ENCODE measurements at regions not wholly inside any gene's neighbourhood (a gene's known extent, or its start where the extent isn't known, plus 50 kb on each side); places are given as distances from the start of the nearest gene placed in this dataset.

DNA sequence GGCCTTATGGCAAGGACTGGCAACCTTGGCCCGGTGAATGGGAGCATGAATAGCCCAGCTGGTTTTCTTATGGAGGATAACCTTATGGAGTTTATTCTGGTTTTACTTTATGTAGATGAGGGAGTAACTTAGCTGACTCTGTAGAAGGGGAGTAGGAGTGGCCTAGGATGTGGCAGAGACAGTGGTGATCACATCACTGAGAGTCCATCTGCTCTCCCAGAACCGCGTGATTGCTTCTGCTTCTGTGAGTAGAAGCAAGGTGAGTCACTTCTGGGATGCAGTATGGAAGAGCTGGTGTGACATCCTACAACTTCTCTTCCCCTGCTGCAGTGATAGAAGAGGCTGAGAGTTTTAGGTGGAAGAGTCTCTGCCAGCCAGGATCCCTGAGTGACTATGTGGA is 129.2 kb downstream of the RPS24 start:
- no peak for DNase-seq (ENCODE audit: low spot score)

DNA sequence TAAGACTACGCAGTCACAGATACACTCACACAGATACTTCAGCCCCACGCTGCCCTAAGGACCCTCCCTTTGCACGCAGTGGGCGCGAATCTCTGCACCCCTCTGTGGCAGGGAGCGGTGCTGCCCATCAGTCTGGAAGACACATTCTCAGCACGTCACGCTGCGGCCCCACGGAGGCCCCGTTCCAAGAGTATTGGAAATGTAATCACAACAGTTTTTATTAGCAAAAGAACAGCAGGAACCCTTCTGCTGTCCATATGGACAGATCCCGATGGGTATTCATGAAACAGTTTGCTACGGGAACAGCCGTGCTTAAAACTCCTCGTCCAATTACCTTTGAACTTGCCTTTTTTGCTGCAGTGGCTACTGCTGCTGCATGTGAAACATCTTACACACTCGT is 131.0 kb downstream of the RPS24 start:
- DNase-seq (ENCODE audit: low spot score), result no peak

DNA sequence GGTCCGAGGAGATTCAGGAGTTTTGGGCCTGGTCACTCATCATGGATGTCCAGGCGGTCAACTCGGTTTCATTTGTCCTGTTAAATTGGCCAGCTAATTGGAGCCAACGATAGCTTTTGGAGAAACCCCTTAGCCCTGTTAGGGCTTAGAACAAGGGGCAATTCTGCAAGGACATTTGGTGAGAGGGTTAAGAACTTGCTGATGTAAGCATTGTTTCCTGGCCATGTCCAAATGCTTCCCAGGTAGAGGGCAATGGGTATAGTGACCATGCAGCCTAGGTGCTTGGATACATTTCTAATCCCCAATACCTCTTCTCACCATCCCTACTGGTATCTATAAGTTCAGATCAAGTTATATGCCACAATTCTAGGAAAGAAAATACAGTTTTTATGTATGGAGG is 131.5 kb downstream of the RPS24 start:
- DNase-seq (ENCODE audit: low spot score), result no peak

DNA sequence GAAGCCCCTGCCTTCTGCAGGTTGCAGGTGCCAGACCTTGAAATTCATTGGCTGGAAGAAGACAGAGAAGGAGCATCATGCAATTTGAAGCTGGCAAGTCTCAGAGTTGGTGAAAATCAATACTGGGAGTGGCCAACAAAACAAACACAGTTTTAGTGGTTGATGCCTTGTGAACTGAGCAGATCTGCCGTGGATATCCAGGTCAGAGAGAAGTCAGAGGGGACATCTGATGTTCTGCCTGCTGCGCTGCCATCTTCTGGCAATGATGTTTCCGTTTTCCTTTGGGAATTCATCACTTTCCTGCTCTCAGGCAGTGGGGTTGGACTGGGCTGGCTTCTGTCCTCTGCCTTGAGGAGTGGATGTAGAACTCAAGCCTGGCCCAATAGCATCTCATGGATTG is 132.0 kb downstream of the RPS24 start:
- DNase-seq (ENCODE audit: low spot score), result no peak

DNA sequence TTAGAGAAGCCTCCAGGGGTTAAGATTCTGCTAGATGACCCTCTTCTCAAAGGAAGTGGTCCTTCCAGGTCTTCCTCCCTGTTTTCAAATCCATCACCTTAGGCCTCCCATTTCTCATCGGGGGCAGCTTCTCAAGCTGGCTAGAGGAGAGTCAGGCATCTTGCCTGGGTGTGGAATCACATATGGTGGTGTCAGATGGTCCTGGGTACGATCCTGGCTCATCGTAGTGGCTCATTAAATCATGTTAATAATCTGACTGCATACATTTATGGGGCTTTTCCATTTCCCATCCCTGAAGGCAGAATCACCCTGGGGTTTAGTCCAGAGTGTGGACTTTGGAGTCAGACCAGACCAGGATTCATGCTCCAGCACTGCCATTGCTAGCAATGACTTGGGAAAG is 132.6 kb downstream of the RPS24 start:
- no peak for DNase-seq (ENCODE audit: low spot score)

DNA sequence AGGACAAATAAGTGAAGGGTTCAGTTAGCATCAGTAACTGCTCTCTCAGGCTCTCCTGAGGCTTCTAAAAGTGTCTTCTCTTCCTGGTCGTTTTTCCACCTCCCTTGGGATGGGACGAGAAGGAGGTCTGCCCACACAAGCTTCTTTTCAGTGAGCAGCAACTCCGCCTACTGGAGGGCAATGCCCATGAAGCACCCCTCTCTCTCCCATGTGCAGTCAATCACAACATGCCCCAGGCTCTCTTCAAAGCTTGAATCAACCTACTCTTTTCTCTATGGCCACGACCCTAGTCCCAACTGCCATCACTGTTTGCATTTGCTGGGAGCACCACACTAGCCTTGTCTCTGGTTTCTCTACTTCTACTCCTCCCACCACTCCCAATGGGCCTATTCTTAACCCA is 135.6 kb downstream of the RPS24 start:
- DNase-seq (ENCODE audit: low spot score), result no peak

DNA sequence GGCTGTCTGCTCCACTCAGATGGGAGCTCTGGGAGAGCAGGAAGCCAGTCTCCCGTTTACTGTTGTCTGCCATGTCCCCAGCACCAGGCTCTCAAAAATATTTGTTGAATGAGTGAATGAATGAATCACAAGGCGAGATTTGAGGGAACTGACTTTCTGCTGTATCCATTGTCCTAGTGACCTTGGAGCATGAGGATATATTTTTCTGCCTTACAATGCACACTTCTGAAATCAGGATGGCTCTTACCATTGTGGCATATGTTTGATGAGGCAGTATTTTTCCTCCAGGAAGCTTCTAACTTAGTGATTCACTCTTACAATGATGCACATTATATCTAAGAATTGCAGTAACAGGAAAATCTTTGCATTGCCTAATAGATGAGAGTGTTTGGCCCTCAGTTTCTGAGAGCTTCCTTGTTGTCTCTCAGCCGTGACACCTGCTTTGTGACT is 136.4 kb downstream of the RPS24 start:
- DNase-seq (ENCODE audit: low spot score), result no peak

DNA sequence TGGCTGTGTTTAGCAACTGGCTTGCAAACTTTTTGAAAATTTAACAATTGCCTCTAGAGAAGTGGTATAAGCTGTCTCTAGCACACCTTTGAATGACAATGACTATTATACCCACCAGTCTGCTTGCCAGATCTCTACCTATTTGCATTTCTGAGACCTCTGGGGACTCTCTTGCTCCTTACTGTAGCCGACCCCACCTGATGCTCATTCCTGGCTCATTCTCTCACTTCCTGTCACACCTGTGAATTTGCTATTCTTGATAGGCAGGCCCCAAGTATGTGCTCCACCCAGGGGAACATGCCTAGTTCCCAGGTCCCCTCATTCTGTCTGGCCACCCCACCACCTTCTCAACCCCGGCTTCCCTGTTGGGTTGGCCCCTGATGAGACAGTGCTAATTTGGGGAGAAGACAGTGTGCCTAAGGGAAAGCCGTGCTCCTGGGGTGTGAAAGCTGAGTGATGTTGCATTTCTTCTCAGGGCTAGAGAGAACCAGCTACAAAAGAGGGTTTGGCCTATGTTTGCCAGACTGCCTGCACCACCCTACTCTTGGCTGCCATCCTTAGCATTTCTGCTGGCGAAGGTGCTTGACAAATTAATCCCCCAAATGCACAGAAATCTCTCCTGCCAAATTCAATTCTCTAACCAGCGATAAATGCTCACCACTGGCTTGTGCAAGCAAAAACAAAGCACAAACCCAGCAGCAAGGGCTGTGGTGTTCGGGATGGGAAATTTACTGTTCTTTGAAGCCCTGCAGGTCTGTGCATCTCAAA is 138.2 kb downstream of the RPS24 start:
- DNase-seq (ENCODE audit: low spot score), result no peak

DNA sequence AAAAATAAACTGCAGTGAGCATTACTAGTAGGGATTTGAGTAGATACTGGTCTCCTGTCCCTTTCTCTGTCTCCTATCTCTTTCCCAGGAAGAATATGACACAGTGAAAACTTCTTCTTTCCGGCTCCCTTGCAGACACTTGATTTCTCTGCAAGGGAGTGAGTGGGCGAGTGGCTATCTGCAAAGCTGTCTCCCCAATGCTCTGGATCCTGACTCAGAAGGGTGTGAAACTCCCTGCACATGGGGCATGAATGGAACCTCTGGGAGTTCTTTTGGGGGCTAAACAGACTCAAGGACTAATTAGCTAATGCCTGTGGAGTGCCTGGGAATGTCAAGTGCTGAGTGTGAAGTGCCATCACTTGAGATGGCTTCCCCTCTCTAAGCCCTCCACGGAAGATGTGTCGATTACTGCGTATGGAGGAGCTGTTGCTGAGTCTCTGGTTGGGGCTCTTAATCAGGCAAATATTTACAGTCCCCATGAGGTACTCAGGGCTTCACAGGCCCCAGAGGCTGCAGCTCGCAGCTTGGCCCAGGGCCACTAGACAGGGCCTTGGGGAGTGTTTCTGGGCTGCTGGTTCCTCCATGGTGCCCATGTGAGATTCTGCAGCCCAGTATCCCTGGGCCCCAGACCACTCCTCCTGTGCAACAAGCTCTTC is 139.8 kb downstream of the RPS24 start:
- no peak for DNase-seq (ENCODE audit: low spot score)

DNA sequence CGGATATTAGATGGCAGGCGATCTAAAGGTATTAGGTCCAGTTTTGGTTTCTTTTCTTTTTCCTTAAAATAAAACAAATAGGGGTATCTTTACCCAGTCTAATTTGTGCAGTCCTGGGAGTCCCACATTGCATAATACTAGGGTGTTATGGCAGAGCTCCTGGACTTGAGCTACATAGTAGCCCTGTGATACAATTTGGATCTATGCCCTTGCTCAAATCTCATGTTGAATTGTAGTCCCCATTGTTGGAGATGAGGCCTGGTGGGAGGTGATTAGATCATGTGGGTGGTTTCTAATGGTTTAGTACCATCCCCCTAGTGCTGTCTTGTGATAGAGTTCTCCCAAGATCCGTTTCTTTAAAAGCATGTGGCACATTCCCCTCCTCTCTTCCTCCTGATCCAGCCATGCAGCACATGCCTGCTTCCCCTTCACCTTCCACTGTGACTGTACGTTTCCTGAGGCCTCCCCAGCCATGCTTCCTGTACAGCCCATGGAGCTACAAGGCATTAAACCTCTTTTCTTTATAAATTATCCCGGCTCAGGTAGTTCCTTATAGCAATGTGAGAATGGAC is 141.9 kb downstream of the RPS24 start:
- DNase-seq (ENCODE audit: low spot score), result peak; percentile 46

DNA sequence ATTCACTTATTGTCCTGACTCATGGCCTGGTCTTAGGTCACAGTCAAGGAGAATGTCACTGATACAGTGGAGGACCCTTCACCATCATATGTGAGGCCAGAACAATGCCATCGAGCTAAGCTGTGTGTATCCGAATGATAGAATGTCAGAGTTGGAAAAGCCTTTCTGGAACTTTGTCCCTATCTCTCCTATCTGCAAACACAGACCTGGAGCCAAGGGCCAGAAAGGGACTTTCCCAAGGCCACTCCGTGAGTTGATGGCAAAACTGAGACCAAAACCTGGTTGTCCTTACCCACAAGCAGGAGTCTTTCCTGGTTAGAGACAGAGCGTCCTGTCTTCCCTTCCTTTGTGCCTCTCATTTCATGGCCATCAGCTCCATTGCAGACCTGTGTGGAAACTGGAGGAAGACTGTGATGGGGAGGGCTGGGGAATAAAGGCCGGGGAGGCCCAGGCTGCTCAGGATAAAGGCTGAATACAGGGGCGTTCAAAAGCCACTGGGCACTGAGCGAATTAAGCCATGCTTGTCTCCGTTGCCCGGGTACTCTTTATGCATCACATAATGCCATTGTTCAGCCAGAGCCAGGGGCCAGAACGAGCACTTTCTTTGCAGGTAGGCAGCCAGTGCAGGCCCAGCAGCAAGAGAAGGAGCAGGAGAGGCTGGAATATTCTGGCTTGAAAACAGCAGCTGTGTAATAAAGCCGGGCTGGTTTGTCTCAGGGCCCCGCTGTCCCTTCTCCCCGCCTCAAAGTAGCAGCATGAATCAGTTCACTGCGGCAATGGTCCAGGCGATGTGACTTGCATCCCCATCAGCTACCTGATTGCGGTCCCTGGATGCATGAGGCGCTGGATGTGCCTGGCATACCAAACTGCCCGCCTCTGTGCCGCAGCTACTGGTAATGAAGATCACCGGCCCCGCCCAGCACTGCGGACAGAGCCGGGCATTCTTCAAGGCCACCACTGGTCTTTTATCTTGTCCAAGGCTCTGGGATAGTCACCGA is 143.0 kb downstream of the RPS24 start:
- DNase-seq (ENCODE audit: low spot score), result peak; percentile 90

DNA sequence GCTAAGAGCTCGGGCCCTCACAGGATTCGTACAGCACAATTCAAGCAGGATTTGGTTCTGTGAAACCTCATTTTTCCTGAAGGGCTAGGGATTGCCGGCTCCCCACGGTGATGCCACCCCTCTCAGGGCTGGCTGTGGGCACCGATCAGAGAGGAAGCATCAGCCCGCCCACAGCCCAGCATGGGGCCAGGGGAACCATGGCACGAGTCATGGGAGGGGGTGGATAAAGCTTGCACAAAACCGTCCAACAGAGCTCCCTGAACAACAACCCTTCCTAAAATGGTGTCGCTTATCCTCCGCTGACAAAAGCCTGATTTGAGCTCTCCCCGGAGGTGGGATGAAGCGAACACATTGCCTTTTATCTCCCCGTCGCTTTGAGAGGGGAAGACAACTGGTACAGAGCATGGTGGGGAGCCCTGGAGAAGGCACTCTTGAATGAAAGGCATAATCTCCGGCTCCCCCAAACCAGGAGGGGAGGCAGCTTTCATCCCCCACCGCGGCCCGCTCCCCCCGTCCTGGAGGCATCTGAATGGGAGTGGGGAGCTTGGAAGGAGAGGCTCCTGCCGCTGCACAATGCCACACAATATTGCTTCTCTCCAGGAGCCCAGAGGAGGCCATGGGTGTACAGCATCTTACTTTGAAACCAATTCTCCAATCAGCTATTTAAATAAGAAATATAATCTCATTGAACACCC is 144.0 kb downstream of the RPS24 start:
- no peak for DNase-seq (ENCODE audit: low spot score)

DNA sequence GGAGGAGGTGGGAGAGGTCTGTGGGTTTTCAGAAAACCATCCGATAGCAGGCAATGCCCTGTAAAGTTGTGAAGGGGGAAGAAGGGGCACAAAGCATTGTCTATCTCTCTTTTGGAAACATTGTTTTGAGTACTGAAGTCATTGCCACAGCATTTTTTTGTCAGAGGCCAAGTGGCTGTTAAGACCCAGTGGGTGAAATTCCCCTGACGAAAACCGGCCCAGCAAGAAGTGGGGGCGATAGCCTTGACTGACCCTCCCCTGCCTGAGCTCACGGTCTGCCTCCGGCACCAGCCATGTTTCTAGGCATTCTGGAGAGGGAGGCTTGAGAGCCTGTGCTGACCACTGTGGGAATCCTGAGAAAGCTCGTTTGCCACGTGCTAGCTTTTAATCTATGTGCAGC is 144.7 kb downstream of the RPS24 start:
- DNase-seq (ENCODE audit: low spot score), result no peak

DNA sequence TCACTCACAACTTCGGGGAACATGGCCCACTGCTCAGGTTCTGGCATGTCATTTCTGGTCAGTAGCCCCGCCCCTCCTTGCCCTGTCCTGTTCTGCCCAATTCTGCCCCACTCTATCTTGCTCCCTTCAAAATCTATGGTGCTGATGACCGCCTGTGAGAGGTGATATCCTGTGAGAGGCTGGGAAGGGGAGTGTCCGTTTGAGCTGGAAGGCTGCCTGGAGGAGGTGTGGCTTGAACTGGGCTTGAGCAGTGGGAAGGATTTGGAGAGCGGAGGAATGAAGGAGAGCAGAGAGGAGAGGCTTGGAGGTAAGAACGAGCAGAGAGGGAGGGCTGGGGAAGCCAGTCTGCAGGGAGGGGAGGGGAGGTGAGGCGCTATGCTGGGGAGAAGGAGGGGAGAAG is 145.3 kb downstream of the RPS24 start:
- peak; percentile 37 for DNase-seq (ENCODE audit: low spot score)

DNA sequence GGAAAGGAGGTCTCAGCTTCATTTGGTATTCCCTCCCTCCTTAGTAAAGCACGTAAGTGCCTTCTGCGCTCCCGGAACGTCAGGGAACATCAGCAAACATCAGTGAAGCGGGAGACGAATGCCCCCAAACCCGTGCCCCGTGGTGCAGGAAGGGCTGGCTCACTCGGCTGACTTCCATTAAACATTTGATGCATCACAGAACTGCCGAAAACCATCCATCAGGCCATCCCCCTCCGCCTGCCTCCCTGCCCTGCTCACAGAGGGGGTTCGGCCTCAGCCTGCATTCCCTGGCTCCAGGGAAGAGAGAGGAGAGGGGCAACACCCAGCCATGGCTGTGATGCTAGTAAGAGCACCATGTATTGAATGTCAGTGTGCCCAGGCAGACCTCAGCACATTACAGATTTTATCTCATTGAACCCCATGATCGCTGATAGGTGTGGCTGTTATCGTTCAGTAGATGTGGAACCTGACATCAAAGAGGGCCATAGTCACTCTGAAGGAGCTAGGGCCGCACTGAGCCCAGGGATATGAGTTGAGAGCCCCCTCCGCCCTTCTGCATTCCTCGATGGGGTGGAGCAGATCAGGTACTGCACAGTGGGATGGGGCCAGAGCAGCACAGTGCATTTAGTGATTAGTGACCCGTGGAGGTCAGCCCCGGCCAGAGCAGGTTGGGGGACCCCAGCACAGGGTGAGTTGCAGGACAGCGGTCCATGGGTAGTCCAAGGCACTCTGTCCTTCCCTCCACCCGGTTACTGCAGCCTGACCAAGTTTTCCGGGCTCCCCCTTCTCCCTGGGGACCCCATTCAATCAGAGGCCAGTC is 146.4 kb downstream of the RPS24 start:
- no peak for DNase-seq (ENCODE audit: low spot score)

DNA sequence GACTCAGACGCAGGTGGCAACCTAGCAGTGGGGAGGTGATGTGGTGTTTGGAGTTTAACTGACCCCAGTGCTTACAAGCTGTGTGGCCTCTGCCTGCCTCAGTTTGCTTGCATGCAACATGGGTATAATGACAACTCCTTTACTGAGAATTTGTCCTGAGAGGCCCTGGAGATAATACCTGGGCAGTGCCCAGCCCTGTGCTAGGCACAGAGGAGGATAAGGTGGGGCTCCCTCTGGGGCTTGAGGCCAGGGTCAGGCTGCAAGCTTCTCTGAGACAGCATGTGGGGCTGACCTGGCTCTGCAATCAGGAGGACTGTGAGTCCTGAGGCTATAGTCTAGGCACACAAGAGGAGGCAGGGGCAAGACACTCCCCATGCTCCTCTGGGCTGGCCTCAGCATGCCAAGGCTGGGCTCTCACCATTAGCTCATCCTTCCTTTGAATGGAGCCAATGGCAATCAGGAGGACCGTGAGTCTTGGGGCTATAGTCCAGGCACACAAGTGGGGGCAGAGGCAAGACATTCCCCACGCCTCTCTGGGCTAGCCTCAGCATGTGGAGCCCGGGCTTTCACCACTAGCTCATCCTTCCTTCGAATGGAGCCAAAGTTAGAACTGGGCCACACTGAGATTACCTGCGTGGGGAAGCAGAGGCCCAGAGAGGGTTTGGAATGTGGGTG is 147.9 kb downstream of the RPS24 start:
- DNase-seq (ENCODE audit: low spot score), result no peak

DNA sequence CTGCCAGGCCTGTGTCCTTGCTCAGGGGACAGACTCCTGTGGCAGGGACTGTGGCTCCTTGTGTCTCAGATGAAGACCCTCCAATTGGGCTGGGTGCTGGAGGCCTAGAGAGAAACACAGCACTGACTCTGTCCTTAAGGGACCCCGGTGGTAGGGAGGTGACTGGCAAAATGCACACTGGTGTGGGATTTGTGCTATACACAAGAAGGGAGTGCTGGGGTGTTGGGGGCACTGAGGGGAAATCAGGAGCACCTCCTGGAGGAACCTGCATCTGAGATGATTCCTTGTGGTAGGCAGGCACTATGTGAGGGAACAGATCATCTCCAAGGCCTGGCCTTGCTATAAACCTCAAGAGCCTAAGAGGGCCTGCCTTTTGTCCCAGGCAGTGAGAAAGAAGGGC is 149.2 kb downstream of the RPS24 start:
- DNase-seq (ENCODE audit: low spot score), result no peak

DNA sequence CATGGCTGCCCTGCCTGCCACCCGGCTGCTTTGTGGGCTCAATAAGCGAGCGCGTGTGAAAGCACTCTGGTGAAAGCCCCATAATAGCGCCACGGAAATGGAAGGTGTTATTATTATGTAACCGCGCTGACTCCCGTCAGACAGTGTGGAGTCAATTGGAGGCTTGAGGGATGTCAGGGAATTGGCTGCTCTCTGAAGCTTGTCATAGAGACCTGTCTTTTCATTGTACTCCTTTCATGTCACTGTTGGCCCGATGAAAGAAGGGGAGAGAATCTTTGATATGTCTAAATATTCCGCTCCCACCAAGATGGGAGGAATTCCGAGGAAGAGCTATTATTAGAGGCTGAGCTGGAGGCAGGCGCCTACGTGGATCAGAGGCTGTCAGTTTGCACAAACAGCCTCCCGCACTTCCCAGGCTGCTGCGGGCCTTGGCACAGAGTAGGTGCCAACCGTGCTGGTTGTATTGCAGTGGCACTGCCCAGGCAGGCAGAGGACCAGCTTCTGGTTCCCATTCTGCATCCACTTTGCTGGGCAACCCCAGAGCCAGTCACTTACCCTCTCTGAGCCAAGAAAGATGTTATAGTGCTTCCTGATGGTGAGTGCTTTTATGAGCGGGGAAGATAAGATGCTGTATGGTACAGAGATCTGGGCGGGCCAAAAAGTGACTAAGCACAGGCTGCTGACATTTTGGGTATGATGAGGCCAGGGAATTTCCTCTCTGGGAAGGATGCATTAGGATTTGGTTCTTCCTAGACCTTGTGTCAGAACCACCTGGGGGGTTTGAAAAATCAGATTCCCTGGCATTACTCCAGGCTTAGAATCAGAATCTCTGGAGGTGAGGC is 151.4 kb downstream of the RPS24 start:
- DNase-seq (ENCODE audit: low spot score), result no peak

DNA sequence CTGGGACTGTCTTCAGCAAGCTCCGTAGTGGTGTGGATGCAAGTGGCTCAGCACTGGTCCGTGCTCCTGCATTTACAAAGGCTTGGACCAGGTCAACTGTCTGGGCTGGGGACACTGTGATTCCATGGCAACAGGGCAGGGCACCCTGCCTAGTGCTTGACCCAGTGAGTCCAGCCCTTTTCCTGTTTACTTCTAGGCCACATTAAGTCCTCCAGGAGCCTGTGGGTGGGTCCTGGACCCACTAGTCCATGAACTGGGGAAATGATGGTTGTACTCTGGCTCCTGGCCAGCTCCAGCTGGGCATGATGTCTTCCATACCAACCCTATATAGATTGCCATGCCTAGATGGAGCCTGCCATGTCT is 152.0 kb downstream of the RPS24 start:
- DNase-seq (ENCODE audit: low spot score), result peak; percentile 36
